NCI-H2107 treated with DMSO at 0.1 percent for 48 hours (cell line): ENCODE measurements at regions not wholly inside any gene's neighbourhood (a gene's known extent, or its start where the extent isn't known, plus 50 kb on each side); places are given as distances from the start of the nearest gene placed in this dataset.

ENCODE experiments used
- DNase-seq: peaks from one replicate; lab custom pipeline; 2025; ENCODE audit not compliant: unreplicated experiment; lab: John Stamatoyannopoulos, UW

DNA sequence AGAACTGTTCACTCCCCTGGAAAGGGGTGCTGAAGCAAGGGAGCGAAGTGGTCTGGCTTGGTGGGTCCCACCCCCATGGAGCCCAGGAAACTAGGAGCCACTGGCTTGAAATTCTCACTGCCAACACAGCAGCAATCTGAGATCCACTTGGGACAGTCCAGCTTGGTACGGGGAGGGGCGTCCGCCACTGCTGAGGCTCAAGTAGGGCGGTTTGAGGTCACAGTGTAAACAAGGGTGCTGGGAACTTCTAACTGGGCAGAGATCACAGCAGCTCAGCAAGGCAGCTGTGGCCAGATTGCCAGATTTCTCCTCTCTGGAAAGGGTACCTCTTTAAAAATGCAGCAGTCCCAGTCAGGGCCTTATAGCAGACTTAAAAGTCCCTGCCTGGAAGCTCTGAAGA lies 53.9 kb upstream of the GALNTL6 start:
- no peak for DNase-seq

DNA sequence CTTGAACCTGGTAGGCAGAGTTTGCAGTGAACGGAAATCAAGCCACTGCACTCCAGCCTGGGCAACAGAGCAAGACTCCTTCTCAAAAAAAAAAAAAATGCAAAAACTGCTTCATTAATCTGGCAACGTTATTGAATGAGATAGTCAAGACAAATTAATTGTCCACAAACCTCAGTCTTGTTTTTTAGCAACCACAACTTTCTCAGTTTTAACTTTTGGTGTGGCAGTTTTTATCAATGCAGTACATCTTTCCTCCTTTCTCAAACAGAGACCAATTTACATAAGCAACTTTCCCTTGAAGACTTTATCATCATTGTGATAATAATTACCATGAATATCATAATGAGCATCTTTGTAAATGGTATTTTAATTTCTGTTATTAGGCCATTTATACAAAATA lies 61.7 kb upstream of the GALNTL6 start:
- no peak for DNase-seq

GRCh38 chr4:171746418-171746817 lies 66.8 kb upstream of the GALNTL6 start:
- DNase-seq: no peak

GRCh38 chr4:171742436-171742835 lies 70.8 kb upstream of the GALNTL6 start:
- no peak for DNase-seq

DNA sequence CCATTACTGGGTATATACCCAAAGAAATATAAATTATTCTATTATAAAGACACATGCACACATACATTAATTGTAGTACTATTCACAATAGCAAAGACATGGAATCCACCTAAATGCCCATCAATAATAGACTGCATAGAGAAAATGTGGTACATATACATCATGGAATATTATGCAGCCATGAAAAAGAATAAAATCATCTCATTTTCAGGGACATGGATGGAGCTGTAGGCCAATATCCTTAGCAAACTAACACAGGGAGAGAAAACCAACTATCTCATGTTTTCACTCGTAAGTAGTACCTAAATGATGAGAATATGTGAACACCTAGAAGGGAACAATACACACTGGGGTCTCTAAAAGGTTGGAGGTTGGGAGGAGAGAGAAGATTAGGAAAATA lies 86.0 kb upstream of the GALNTL6 start:
- no peak for DNase-seq

DNA sequence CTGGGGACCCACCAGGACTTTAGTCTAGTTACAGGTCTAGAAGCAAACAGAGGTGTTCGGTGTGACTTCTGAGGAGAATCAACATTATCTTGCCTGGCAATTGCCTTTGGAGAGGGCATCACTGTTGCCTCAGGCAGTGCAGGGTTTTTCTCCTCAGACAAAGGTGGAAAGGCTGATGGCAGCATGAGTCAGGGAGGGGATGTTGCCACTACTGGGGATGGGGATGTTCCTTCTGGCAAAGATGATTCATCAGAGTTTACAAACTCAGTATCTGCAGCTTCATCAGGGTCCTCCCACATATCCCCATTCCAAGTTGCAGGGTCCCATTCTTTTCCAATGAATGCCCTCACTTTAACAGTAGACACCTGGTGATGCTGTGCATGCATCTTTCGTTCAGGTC lies 91.3 kb upstream of the GALNTL6 start:
- no peak for DNase-seq

- no peak for DNase-seq
Measured at GRCh38 chr4:171719691-171720090, 93.5 kb upstream of the GALNTL6 start.

- no peak for DNase-seq
Measured at GRCh38 chr4:171718665-171719064, 94.5 kb upstream of the GALNTL6 start.

GRCh38 chr4:171718069-171718468 lies 95.1 kb upstream of the GALNTL6 start:
- peak; percentile 20 for DNase-seq

DNA sequence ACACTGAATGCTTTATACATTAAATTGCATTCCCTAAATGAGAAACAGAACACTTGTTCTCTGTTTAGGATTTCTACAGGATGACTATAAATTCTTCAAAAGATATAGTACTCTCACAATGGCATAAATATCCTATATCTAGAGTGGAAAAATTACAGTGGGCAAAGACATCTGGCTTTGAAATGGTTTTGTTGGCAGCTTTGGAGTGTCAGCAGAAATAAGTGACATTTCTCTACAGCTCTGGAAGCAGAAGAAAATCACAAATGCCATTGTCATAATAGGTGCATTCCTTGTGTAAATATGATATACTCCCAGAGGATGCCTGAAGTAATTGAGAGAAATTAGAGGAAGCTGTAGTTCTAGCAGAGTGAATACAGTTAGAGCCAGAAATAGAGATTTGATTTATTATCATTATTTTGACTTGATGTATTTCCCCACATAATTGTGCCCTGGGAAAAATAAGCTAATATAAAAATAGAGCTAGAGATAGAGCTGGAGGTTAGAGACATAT lies 95.9 kb upstream of the GALNTL6 start:
- DNase-seq: no peak

- DNase-seq: no peak
Measured at GRCh38 chr4:171715973-171716372, 97.2 kb upstream of the GALNTL6 start.

GRCh38 chr4:171714791-171715454 lies 98.3 kb upstream of the GALNTL6 start:
- no peak for DNase-seq

DNA sequence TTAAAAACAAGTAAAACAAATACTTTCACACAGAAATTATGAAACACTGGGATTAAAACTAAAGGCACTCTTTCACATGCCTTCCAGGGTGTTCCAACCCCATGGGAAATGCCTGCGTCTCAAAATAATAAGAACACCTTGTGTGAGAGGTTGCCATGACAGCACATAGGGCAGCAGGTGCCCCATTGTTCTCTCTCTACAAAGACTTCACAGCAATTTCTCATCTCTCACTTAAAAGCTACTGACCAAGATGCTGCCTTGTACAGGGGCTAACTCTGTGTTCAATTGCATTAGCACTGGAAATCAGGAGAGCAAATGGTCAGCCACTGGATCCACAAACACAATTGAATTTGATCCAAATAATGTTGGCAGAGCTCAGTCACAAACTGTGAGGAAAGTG lies 102.5 kb upstream of the GALNTL6 start:
- DNase-seq: peak; percentile 25

GRCh38 chr4:171676555-171677215 lies 136.5 kb upstream of the GALNTL6 start:
- no peak for DNase-seq

GRCh38 chr4:171674781-171675180 lies 138.4 kb upstream of the GALNTL6 start:
- DNase-seq: no peak

DNA sequence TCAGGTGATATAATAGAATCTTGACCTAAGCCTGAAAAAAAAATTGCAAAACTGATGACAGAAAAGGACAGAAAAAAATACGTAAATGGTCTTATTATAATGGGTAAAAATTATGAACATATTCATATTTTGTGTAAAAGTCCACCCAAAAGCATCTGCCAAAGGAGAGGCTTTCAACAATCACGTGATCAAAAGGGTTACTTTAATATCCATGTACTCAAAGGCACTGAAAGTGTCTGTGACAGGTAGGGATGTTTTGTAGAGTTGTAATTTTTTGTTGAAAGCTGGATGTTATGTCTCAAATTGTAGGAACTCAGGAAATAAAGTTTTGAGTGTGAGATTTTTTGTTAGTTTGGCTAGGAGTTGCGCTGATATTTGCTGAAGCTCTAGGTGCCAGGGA lies 144.8 kb upstream of the GALNTL6 start:
- no peak for DNase-seq

DNA sequence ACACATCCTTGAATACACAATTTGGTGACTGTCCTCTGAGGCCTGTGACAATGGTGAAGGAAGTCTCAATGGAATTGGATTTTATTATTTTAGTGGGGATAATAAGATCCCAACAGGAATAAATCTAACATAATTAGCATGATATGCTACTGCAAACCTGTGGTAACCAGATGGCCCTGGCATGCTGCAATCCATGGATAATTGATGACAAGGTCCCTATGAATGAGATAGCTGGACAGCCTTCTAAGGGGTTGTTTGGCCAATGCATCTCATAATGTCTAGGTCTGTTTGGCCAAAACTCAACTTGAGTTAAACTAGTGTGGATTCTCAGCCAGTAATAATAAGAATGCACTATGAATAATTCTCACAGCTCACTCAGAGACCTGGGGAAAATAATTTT lies 145.3 kb upstream of the GALNTL6 start:
- DNase-seq: no peak

DNA sequence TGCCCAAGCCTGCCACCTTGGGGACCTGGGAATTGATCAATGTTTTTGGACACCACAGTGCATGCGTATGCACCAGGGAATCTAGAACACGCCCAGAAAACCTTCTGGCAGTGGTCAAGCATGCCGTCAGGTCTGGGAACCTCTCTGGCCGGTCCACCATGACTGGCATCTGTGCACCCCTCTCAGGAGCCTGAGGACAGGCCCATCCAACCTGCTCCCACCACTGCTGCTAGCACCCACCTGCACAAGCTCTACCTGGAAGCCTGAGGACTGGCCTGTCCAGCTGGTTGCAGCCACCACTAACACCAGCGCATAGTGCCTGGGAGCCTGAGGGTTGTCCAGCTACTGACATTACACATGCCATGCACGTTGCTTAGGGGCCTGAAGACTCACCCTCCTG lies 162.1 kb upstream of the GALNTL6 start:
- no peak for DNase-seq

- no peak for DNase-seq
Measured at GRCh38 chr4:171650543-171650942, 162.7 kb upstream of the GALNTL6 start.

DNA sequence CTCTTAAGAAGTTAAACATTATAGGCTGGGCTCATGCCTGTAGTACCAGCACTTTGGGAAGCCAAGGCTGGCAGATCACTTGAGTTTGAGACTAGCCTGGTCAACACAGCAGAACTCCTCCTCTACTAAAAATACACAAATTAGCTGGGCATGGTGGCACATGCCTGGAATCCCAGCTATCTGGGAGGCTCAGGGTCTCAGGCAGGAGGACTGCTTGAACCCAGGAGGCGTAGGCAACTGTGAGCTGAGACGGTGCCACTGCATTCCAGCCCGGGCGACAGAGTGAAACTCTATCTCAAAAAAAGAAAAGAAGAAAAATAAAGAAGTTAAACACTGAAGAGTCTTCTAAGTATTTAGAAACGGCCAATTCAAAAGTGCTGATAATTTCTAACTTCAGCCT lies 164.3 kb upstream of the GALNTL6 start:
- no peak for DNase-seq

- no peak for DNase-seq
Measured at GRCh38 chr4:171646984-171647383, 166.2 kb upstream of the GALNTL6 start.

DNA sequence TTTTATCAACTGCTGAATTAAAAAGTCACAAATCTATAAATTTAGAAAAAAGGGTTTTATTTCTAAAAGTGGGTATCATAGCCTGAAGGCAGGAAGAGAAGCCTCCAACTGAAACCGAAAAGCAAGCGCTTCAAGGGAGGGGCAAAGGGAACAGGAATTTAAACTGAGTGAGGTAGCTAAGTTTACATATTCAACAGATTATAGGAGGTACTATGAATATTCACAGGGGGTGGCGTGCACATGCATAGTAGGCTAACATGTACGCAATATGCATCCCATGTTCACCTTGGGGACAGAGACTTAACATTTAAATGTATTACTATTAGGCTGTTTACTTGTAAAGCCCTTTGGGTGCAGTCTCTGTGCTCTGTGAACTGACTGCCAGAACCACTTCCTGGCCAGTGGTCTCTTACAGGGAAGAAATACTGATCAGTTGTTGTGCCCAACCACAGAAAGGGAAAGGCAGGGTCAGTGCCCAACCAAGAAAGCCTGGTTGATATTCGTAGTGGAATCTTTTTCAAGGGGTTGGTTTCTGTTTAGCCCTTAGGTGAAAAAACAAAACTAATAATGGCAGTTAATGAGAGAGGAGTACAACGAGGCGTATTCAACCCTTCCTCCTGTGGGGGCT lies 168.7 kb upstream of the GALNTL6 start:
- no peak for DNase-seq
